Gastrocnemius medialis (tissue), 4 donors: ENCODE measurements at regions not wholly inside any gene's neighbourhood (a gene's known extent, or its start where the extent isn't known, plus 50 kb on each side); places are given as distances from the start of the nearest gene placed in this dataset.

Experiments used
- POLR2A ChIP-seq, 2 donors: fragments of 450-650 bp; IDR thresholded peaks; one replicate each; pipeline ENCODE4 v1.6.1; 2017; ENCODE audit warnings: antibody characterized with exemption in 2 of 2, mild to moderate bottlenecking in 2 of 2, moderate library complexity in 2 of 2
- TF ChIP-seq, protein P1 (sequence below), 5 experiments: fragments of 450-650 bp in 3 of 5; fragments of 200-600 bp in 2 of 5; sonication (generic) in 2 of 5; IDR thresholded peaks in 4 of 5; conservative IDR thresholded peaks in 1 of 5; 1 replicate in 4 of 5; 2 replicates in 1 of 5; pipeline ENCODE4 v1.5.1; 2016 to 2019; ENCODE audit warnings: antibody characterized with exemption in 5 of 5, mild to moderate bottlenecking in 3 of 5, moderate library complexity in 3 of 5

DNA sequence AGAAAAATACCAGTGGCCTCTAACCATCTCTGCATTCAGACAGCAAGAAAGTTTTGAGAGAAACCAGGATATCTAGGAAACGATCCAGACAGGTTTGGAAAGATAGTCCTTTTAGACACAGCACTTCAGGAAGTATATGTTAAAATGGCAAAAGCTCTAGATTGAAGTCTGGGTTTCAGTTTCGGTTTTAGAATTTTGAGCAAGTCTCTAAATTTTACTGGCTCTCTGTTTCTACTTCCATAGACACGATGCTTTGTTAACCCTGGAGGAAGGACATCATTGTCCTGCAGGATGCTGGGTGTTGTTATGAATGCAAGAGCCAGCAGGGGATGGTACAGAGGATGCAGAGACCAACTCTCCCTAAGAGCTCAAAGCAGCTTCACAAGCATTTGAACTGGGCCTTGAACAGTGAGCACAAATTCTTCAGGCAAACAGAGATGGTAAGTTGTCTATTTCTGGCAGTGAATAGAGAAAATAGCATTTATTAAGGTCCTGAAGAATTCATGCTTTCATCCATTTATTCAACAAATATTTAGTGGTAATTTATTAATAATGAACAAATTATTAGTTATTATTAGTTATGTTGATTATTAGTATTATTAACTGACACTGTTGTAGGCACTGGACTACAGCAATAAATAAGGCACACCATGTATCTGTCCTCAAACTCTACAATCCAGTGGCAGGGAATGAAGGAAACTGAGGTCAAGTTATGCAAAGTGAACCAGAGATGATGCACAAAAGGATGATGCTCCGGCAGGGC lies 152.7 kb upstream of the NRP1 start:
- TF ChIP-seq, protein P1, sequence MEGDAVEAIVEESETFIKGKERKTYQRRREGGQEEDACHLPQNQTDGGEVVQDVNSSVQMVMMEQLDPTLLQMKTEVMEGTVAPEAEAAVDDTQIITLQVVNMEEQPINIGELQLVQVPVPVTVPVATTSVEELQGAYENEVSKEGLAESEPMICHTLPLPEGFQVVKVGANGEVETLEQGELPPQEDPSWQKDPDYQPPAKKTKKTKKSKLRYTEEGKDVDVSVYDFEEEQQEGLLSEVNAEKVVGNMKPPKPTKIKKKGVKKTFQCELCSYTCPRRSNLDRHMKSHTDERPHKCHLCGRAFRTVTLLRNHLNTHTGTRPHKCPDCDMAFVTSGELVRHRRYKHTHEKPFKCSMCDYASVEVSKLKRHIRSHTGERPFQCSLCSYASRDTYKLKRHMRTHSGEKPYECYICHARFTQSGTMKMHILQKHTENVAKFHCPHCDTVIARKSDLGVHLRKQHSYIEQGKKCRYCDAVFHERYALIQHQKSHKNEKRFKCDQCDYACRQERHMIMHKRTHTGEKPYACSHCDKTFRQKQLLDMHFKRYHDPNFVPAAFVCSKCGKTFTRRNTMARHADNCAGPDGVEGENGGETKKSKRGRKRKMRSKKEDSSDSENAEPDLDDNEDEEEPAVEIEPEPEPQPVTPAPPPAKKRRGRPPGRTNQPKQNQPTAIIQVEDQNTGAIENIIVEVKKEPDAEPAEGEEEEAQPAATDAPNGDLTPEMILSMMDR (IDR thresholded peaks at IDR 0.05 in 4 of 5, conservative IDR thresholded peaks at IDR 0.05 in 1 of 5): no peak
- TF ChIP-seq POLR2A (IDR thresholded peaks at IDR 0.05): no peak
